Mesothelial cell of epicardium (in vitro differentiated cells): ENCODE measurements at regions not wholly inside any gene's neighbourhood (a gene's known extent, or its start where the extent isn't known, plus 50 kb on each side); places are given as distances from the start of the nearest gene placed in this dataset.

Experiments
- DNase-seq, 2 experiments: peaks; one replicate each; pipeline ENCODE4 v3.0.0; 2021; ENCODE audit warnings: low spot score in 2 of 2; ENCODE audit not compliant: unreplicated experiment in 2 of 2
- H3K27ac Mint-ChIP-seq: 2 replicates; pipeline ENCODE4 v1.8.0; 2021; ENCODE audit warnings: mixed read lengths
- H3K27me3 Mint-ChIP-seq: 2 replicates; pipeline ENCODE4 v1.8.0; 2021; ENCODE audit warnings: low read depth, mixed read lengths
- H3K36me3 Mint-ChIP-seq: 2 replicates; pipeline ENCODE4 v1.8.0; 2021; ENCODE audit warnings: mixed read lengths
- H3K4me1 Mint-ChIP-seq: 2 replicates; pipeline ENCODE4 v1.8.0; 2021; ENCODE audit warnings: mixed read lengths
- H3K4me3 Mint-ChIP-seq: 2 replicates; pipeline ENCODE4 v1.8.0; 2021; ENCODE audit warnings: mild to moderate bottlenecking, moderate library complexity, mixed read lengths
- H3K9me3 Mint-ChIP-seq: 2 replicates; pipeline ENCODE4 v1.8.0; 2021; ENCODE audit warnings: mixed read lengths
- TF ChIP-seq, protein P1 (sequence below): fragments of 200-600 bp; sonication (generic); IDR thresholded peaks from one replicate; pipeline ENCODE4 v1.5.0; 2021; ENCODE audit warnings: antibody characterized with exemption; ENCODE audit not compliant: unreplicated experiment

DNA sequence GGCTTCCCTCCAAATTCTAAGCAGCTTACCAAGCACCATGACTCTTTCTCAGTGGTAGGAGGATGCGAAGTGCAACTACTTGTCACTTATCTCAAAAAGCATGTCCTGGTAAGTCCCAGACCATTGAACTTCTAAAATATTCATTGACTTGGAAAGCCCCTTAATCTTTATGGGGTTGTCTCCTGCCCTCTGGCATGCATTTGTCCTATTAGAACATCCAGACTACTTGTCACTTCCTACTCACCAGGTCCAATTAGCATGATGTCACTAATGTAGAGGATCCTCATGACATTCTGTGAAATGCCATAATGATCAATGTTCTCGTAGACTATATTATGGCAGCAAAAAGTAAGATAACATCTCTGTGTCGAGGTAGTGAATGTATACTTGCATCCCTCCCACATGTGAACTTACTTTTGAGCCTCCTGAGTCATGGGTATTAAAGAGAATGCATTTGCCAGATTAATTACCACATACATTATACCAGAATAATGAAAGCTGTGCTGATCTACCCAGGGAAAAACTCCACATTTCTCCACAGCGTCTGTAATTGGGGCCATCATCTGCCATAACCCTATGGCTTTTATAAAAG lies 63.5 kb upstream of the RAD23B start:
- no peak overlapping the region for H3K4me3 Mint-ChIP-seq
- no peaks in the 10 kb centered on the region for H3K9me3 Mint-ChIP-seq
- H3K27ac Mint-ChIP-seq, result no peak overlapping the region
- no peaks in the 10 kb centered on the region for H3K36me3 Mint-ChIP-seq
- DNase-seq, result no peak
- TF ChIP-seq, protein P1, sequence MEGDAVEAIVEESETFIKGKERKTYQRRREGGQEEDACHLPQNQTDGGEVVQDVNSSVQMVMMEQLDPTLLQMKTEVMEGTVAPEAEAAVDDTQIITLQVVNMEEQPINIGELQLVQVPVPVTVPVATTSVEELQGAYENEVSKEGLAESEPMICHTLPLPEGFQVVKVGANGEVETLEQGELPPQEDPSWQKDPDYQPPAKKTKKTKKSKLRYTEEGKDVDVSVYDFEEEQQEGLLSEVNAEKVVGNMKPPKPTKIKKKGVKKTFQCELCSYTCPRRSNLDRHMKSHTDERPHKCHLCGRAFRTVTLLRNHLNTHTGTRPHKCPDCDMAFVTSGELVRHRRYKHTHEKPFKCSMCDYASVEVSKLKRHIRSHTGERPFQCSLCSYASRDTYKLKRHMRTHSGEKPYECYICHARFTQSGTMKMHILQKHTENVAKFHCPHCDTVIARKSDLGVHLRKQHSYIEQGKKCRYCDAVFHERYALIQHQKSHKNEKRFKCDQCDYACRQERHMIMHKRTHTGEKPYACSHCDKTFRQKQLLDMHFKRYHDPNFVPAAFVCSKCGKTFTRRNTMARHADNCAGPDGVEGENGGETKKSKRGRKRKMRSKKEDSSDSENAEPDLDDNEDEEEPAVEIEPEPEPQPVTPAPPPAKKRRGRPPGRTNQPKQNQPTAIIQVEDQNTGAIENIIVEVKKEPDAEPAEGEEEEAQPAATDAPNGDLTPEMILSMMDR, result no peak
- H3K4me1 Mint-ChIP-seq, result peaks cover 13% of the 10 kb centered on the region
- no peaks in the 10 kb centered on the region for H3K27me3 Mint-ChIP-seq

DNA sequence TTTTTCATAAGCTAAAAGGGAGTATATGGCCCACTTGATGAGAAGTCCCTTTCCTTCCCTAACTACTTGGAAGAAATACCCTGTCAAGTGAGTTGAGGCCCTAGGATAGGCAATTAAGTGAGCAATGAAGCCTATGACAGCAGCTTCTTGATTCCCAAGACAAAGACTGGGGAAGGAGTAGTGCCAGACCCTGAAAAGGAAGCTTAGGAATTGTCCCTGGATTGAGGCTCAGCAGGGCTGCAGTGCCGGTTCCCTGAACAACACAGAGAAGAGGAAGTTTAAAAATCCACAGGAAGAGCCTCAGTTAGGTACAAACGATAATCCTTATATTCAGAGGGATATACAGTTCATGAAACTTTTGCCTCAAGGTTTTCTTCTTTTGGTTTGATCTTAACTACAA lies 61.8 kb upstream of the RAD23B start:
- H3K9me3 Mint-ChIP-seq, result no peaks in the 10 kb centered on the region
- no peaks in the 10 kb centered on the region for H3K36me3 Mint-ChIP-seq
- DNase-seq, result no peak
- TF ChIP-seq, protein P1, result no peak
- peak overlapping the region; percentile 63 for H3K27ac Mint-ChIP-seq
- no peaks in the 10 kb centered on the region for H3K27me3 Mint-ChIP-seq
- peaks cover 13% of the 10 kb centered on the region for H3K4me1 Mint-ChIP-seq
- H3K4me3 Mint-ChIP-seq, result no peak overlapping the region

DNA sequence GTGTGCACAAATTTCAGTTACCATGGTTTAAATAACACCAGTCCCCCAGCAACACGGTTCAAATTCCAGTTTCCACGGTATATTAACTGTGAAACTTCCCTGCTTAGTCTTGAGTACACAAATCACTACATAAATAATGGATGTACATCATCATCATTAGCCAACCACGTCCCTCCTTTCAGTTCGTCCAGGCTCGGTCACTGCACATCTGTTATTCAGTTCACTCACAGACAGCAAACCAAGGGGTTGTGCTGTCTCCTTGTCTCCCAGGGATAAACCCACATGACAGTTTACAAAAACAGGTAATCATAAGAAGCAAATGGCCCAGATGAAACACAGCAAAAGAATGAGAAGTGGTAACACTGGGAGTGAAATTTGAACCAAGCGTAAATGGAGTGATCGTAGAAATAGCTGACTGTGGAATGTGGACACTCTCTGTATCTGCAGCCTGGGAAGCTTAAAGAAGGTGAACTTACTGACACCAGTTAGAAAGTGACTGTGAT lies 61.0 kb upstream of the RAD23B start:
- peak overlapping the region; percentile 63 for H3K27ac Mint-ChIP-seq
- H3K27me3 Mint-ChIP-seq, result no peaks in the 10 kb centered on the region
- H3K4me3 Mint-ChIP-seq, result peak overlapping the region; percentile 22
- TF ChIP-seq, protein P1, result no peak
- peaks cover 13% of the 10 kb centered on the region for H3K4me1 Mint-ChIP-seq
- no peak for DNase-seq
- H3K36me3 Mint-ChIP-seq, result no peaks in the 10 kb centered on the region
- H3K9me3 Mint-ChIP-seq, result no peaks in the 10 kb centered on the region

- DNase-seq, result no peak
- Mint-ChIP-seq H3K4me1 (peaks cover 21% of the 10 kb centered on the region), H3K36me3 (no peaks in the 10 kb centered on the region), H3K9me3 (no peaks in the 10 kb centered on the region), H3K4me3 (no peak overlapping the region), H3K27ac (no peak overlapping the region), H3K27me3 (no peaks in the 10 kb centered on the region)
- TF ChIP-seq, protein P1, result no peak
Measured at GRCh38 chr9:107223381-107223780, 59.7 kb upstream of the RAD23B start.

GRCh38 chr9:107224252-107224651 lies 58.8 kb upstream of the RAD23B start:
- H3K4me1 Mint-ChIP-seq, result peaks cover 28% of the 10 kb centered on the region
- TF ChIP-seq, protein P1, result no peak
- no peak for DNase-seq
- no peak overlapping the region for H3K27ac Mint-ChIP-seq
- no peaks in the 10 kb centered on the region for H3K9me3 Mint-ChIP-seq
- no peaks in the 10 kb centered on the region for H3K27me3 Mint-ChIP-seq
- H3K36me3 Mint-ChIP-seq, result no peaks in the 10 kb centered on the region
- H3K4me3 Mint-ChIP-seq, result no peak overlapping the region
